SIG-M5 treated with dmso at 0.1 percent for 504 hours (cell line): ENCODE measurements at regions not wholly inside any gene's neighbourhood (a gene's known extent, or its start where the extent isn't known, plus 50 kb on each side); places are given as distances from the start of the nearest gene placed in this dataset.

Experiments used
- DNase-seq: peaks from one replicate; lab custom pipeline; 2025; ENCODE audit not compliant: unreplicated experiment; lab: John Stamatoyannopoulos, UW

DNA sequence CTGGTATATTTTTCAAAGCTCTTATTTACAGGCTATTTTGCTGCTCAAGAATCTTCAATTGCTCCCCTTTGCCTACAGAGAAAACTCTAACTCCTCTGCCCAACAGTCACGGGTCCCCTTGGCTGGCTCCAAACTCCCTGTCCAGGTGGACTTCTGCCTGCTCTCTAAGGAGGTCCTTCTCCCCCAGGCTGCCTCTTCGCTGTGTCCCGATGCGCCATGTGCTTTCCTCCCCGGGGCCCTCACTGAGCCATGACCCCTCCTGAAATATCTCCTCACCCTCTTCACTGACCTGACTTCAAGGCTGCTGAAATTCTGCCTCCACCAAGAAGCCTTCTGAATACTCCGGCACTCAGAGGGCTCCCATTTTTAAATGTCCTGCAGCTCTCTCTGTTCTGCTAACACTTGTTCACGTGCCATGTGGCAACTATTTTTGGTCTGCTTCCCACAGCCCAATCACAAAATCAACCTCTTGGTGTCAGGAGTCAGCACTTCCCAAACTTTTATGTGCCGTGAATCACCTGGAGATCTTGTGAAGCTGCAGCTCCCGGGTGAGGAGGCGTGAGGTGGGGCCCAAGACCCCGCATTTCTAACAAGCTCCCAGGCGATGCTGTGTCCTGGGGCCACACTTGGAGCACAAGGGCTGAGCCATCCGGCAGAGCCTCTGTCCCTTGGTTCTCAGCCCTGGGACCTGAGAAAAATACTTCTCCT, 85.7 kb upstream of the COL13A1 start:
- DNase-seq: no peak

DNA sequence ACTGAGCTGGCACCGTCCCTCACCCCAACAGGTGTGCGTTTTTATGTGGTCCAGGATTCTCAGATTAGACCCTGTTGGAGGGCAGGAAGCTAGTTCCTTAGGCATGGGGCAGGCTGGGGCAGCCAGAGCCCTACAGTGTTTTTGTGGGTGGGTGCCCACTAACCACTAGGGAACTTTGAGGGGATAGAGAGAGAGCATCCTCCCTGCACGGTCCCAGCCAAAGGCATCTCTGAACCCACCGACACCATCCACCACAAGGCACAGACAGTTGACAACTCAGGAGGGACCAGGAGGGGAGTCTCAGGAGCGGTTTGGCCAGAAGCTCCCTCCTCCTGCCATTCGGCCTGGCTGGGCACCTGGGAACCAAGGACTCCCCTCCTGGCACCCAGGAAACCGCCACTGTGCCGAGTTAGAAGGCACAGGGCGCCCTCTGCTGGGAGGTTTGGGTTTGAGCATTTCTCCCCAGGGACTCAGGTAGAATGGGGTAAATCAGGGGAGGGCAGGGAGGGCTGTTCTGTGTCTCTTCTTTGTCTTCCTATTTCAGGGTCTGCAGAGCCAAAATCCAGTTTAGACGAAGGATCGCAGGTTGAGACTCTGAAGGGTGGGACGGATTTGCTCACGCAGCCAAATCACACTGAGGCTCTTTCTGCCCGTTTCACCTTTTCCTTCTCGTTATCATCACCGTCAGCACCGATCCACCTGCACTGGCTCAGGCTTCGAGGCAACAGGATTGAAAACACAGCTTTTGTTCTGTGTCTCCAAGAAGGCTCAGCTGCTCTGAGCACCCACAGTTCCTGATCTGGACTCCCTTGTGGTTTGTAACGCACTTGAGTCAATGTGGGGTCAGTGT, 84.8 kb upstream of the COL13A1 start:
- peak; percentile 31 for DNase-seq

GRCh38 chr10:69718951-69719350, 82.8 kb upstream of the COL13A1 start:
- no peak for DNase-seq

GRCh38 chr10:69721690-69722310, 79.9 kb upstream of the COL13A1 start:
- no peak for DNase-seq

DNA sequence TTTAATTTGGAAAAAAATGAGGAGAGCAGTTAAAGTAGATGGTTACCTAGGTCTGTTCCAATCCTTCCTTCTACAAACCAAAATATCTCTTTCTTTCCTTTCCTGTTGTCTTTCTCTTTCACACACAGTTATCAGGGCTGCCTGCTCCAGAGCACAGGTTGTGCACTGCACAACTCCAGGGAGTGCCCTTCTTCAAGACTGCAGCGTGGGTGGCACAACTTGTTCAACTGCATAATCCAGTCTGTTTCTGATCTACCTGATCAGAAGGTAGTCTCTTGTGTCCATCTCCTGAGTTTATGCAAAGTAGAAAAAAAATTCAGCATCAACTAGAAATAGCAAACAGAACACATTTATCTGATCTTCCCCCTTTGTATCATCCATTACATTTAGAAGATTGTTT, 78.1 kb upstream of the COL13A1 start:
- no peak for DNase-seq

- no peak for DNase-seq
Measured at GRCh38 chr10:69726850-69727249, 74.9 kb upstream of the COL13A1 start.

- DNase-seq: no peak
Measured at GRCh38 chr10:69728335-69728870, 73.3 kb upstream of the COL13A1 start.

- DNase-seq: no peak
Measured at GRCh38 chr10:69729326-69730048, 72.2 kb upstream of the COL13A1 start.

GRCh38 chr10:69730251-69731156, 71.2 kb upstream of the COL13A1 start:
- no peak for DNase-seq

- no peak for DNase-seq
Measured at GRCh38 chr10:69731184-69731583, 70.5 kb upstream of the COL13A1 start.

DNA sequence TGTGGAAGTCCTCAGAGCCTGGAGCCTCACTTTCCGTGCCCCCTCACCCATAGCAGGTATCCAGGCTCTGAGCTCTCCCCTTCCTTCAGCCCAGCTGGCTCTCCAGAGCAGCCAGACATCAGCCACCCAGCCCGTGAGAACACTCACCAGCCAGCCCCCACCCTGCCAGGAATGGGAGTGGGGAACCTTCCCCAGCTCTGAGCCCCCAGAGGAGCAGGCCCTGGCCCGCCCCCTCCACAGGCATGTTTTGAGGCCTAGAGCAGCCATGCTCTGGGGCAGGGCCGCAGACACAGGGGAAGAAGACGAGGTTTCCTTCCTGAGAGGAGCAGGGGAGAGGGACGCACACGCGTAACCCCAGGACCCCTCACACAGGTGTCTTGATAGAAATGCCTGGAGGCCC, 70.0 kb upstream of the COL13A1 start:
- DNase-seq: no peak

GRCh38 chr10:69732147-69732825, 69.4 kb upstream of the COL13A1 start:
- DNase-seq: no peak

DNA sequence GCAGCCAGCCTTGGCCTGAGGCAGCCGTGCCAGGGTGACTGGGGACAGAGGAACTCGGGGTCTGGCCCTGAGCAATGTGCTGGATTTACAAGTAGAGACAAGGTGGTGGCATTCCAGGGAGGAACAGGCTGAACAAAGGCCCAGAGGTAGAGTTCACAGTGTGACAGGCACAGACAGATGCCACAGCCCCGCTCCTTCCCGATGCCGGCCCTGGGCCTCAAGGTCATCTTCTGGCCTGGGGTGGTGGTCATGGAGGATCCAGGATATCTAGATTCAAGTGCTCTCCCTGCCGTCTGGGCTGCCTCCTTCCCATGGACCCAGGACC, 68.9 kb upstream of the COL13A1 start:
- DNase-seq: no peak

GRCh38 chr10:69733791-69734261, 67.9 kb upstream of the COL13A1 start:
- no peak for DNase-seq

DNA sequence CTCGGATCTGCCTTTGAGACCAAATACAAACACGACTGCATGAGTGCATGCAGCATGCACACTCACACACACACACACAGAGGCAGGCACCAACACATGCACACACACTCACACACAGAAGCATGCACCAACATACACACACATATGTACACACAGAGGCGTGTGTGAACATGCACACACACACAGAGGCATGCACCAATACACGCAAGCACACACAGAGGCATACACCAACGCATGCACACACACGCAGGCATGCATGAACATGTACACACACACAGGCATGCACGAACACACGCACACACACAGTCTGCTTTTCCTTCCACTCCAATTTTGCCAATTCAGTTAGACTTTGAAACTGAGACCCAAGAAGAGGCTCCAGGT, 67.3 kb upstream of the COL13A1 start:
- DNase-seq: no peak

GRCh38 chr10:69734797-69735468, 66.8 kb upstream of the COL13A1 start:
- DNase-seq: no peak

DNA sequence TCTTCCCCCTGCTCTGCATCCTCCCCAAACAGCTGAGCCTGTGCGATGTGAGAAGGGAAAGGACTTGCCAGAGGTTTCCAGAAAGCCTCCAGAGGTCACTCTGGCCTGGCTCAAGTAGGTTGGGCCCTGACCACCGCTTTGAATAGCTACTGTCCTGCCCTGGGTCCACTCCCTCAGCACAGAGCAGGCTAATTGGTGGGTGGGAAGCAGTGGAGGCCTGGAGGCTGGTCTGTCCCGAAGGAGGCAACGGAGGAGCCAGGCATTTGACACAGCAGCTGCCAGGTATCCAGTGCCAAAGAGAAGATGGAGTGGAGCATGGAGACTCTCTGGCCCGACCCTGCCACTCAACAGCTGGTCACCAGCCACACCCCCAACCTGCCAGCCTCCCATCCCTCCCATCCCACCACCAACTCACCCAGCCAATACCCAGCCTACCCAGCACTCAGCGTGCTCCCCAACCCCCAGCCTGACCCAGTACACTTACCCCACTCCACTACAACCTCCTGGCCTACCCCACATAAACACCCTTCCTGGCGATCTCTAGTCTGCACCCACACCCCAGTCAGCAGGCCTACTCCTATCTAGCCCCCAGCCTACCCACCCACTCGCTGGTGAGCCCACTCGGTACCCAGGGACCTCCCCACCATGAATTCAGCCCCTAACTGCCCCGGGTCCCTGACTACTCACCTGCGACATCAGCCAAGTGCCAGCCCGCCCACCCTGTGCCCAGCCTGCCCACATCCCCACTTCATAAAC, 64.6 kb upstream of the COL13A1 start:
- no peak for DNase-seq

- DNase-seq: no peak
Measured at GRCh38 chr10:69738071-69738470, 63.6 kb upstream of the COL13A1 start.
